DMS79 (cell line): ENCODE measurements at regions not wholly inside any gene's neighbourhood (a gene's known extent, or its start where the extent isn't known, plus 50 kb on each side); places are given as distances from the start of the nearest gene placed in this dataset.
A peak's percentile ranks its signal among the peaks of the same experiment; 100 is the strongest.
"Not testable (repeated sequence)": the region's sequence is repeated elsewhere in the genome, so short reads cannot be mapped to it uniquely, and the experiment has no call there.

Source experiments
- DNase-seq: peaks from one replicate; lab custom pipeline; 2025; lab: John Stamatoyannopoulos, UW

DNA sequence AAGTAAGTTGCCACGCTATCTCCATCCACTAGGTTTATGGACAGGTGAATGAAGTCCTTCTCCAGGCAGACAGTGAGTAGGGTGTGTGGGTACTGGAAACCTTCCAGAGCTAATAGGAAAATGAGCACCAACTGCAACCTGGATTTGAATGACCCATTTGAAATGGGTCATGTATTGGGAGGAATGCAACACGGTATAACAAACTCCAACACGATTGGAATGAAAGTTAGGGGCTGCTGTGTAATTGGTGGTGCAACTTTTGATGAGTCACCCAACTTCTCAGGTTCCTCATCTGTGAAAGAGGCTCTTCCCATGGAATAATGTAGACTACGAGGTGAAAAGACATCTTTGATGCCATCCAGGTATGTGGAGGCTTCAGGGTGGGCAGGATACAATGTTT lies 241.4 kb upstream of the PODXL start:
- no peak for DNase-seq

DNA sequence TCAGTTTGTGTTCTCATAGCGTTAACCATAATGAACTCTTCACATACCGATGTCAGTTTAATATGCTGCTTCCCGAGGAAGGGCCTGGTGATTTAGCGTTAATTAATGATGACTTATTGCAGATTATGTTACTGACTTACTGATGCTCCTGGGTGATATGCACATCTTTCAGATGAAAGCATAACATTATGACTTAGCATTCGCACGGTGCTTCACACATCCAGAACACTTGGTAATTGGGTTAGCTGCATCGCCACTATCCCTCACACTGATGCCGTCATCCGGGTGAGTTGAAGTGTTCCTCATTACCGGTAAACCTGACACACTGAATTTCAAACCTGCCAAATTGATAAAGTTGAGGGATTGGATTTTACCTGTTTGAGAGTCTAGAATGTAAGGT lies 239.0 kb upstream of the PODXL start:
- no peak for DNase-seq

- DNase-seq, result no peak
Observed at GRCh38 chr7:131792311-131792710, 235.9 kb upstream of the PODXL start.

GRCh38 chr7:131787101-131787500 lies 230.7 kb upstream of the PODXL start:
- no peak for DNase-seq

DNA sequence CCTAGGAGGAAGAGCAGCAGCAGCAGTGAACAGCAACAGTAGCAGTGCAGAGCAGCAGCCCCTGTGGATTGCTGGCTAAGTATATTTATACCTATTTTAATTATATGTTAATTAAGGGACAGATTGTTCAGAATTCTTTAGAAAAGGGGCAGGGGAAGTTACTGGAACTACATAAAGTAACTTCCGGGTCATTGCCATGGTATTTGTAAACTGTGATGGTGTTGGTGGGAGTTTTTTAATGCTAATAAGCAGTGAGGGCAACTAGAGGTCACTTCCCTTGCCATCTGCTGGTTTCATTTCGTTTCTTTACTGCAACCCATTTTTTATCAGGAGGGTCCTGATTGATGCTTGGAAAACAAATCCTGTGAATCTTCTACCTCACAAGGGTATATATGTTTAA lies 229.8 kb upstream of the PODXL start:
- no peak for DNase-seq

- DNase-seq, result no peak
Observed at GRCh38 chr7:131778601-131779000, 222.2 kb upstream of the PODXL start.

DNA sequence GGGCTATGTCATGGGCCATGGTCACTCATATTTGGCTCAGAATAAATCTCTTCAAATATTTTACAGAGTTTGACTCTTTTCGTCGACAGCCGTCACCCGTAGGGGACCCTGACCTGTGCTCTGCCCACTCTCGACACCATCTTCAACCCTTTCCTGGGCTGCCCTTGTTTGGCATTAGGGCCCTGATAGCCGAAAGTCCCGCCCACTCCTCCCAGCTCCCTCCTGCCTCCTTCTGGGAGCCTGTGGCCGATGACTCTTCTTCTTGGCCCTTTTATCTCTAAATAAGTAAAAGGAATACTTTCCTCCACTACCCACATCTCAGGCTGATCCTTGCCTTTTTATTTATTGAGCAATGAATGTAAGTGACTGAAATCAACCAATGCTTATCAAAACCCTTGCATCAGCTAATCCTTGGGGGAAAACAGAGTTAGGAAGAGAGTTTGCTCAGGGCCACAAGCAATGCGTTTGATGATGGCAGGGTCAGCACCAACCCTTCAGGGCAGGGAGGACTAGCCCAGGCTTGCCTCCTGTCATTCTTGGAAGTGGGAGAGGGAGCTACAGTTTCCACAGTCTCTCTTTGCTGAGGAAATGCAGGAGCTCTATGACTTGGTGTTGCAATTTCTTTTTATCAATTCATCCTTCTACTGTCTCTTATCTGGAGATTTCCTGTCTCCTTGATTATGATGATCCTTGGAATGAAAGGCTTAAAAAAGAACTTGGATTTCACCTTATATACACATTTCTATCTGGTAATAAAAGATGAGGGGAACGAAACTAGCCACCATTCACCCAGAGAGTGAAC lies 218.2 kb upstream of the PODXL start:
- DNase-seq, result peak; percentile 5

- DNase-seq, result no peak
Observed at GRCh38 chr7:131773413-131773812, 217.0 kb upstream of the PODXL start.

DNA sequence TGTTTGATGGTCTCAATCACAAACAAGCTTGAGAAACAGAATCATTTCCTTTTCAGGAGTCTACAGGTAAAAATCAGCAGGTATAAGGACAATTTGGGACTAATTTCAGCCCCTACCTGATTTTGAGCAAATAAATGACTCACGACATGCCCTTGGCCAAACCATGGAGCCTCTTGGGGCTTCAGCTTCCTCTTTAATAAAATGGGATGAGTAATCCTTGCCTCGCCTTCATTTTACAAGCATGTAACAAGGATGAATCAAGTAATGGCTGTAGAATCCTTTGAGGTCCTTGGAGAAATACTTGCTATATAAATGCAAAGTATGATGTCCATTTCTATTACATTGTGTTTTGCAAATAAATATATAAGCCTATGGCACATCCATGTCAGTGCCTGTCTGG lies 212.8 kb upstream of the PODXL start:
- no peak for DNase-seq

DNA sequence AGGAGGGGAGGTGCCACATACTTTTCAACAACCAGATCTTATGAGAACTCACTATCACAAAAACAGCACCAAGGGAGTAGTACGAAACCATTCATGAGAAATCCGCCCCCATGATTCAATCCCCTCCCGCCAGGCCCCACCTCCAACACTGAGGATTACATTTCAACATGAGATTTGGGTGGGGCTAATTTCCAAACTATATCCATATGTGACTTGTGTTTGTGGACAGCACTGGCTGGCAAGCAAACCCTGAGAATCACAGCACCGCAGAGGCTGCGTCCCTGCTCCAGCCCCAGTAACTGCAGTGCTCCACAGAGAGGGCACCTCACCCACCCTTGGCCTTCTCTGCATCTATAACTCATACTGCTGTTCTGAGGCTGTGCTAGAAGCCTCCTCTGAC lies 211.2 kb upstream of the PODXL start:
- DNase-seq, result no peak

- DNase-seq, result no peak
Observed at GRCh38 chr7:131765575-131765974, 209.1 kb upstream of the PODXL start.

- DNase-seq, result no peak
Observed at GRCh38 chr7:131764143-131764775, 207.8 kb upstream of the PODXL start.

GRCh38 chr7:131762753-131763152 lies 206.3 kb upstream of the PODXL start:
- no peak for DNase-seq

DNA sequence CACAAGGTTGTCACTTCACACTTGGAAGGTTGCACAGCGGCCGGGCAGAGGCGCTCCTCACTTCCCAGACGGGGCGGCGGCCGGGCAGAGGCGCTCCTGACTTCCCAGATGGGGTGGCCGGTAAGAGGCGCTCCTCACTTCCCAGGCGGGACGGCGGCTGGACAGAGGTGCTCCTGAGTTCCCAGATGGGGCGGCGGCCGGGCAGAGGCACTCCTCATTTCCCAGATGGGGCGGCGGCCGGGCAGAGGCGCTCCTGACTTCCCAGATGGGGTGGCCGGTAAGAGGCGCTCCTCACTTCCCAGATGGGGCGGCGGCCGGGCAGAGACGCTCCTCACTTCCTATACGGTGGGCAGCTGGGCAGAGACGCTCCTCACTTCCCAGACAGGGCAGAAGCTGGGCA lies 199.4 kb upstream of the PODXL start:
- DNase-seq, result not testable (repeated sequence)

DNA sequence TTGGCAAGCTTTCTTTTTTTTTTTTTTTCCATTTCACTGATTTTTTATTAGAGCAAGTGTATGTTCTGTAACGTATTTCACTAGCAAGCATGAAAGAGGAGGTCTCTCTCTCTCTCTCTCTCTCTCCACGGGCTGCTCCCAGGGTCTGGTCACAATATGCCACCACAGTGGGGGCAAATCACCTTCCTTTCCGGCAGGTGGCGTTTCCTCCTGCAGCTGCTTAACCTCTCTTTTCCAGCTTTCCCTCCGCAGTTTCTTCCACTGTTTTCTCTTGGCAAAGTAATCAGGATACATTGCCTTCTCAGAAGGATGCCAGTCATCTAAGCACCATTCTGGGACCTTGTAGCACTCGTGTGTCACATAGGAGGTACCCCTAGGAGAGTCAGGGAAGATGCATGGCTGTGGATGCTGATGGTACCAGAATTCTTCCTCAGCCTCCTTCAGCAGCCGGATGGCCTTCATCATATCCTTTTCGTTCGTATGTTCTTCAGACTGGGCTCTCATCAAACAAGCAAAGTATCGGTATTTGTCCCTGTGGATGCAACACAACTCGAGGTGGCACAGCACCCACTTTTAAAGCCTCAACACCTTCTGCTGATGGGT lies 197.3 kb upstream of the PODXL start:
- no peak for DNase-seq

DNA sequence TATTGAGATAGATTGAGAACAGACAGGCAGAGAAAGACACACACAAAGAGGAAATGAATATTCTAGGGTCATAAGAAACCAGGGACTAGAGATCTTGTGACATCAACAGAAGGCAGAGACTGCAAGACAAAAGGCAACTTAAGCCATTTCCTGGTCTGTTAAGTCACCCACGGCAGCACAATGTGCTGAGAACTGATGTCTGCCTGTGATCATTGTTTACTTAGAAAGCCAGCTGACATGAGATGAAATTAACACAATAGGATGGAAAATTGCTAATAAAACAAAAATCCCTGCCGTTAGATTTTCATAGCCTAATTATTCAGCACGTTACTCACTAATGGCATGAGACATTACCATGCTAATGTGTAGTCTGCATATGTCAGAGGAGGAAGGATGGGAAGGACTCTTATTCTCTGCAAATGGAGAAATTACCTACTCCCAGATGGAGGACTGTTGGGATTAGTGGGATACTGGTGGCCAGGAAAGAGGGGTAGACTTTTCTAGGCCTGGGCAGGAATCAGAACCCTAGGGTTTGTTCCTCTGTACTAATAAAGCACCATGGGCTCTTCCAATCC lies 191.3 kb upstream of the PODXL start:
- DNase-seq, result peak; percentile 38

GRCh38 chr7:131745390-131746248 lies 189.2 kb upstream of the PODXL start:
- DNase-seq, result no peak

- no peak for DNase-seq
Observed at GRCh38 chr7:131741446-131741845, 185.0 kb upstream of the PODXL start.

- no peak for DNase-seq
Observed at GRCh38 chr7:131737746-131738465, 181.5 kb upstream of the PODXL start.

GRCh38 chr7:131735101-131735500 lies 178.7 kb upstream of the PODXL start:
- DNase-seq, result no peak

- DNase-seq, result no peak
Observed at GRCh38 chr7:131733604-131734003, 177.2 kb upstream of the PODXL start.
